ENCODE measurements at regions not wholly inside any gene's neighbourhood (a gene's known extent, or its start where the extent isn't known, plus 50 kb on each side); places are given as distances from the start of the nearest gene placed in this dataset.

- no peak for TF ChIP-seq CTCF (IDR thresholded peaks at IDR 0.05; ENCODE audit: low read depth, low read length, poor library complexity, severe bottlenecking)
- TF ChIP-seq EZH2phosphoT487 (IDR thresholded peaks at IDR 0.05; ENCODE audit: borderline replicate concordance, low read length), result no peak
Observed at GRCh38 chr4:124414276-124415040, 298.1 kb downstream of the ANKRD50 start.

Measured in DOHH2 (cell line).